MM.1S (cell line): ENCODE measurements at regions not wholly inside any gene's neighbourhood (a gene's known extent, or its start where the extent isn't known, plus 50 kb on each side); places are given as distances from the start of the nearest gene placed in this dataset.

Experiments used
- CTCF ChIP-seq: fragments of 300-600 bp; sonication (generic); IDR thresholded peaks from 2 replicates; pipeline ENCODE4 v1.5.1; 2016; ENCODE audit warnings: antibody characterized with exemption, low read length, mixed read lengths
- EZH2 ChIP-seq: fragments of 300-600 bp; sonication (generic); optimal IDR thresholded peaks from 2 replicates; pipeline ENCODE3; 2017; ENCODE audit warnings: low read depth, mild to moderate bottlenecking, antibody characterized with exemption, low read length, mixed read lengths
- EZH2phosphoT487 ChIP-seq: fragments of 300-600 bp; sonication (generic); IDR thresholded peaks from 2 replicates; pipeline ENCODE4 v1.6.1; 2018; ENCODE audit warnings: antibody characterized with exemption, low read length

- TF ChIP-seq CTCF (no peak), EZH2 (no peak), EZH2phosphoT487 (no peak)
Measured at GRCh38 chr22:44586999-44587736, 89.1 kb upstream of the RTL6 start.
